ENCODE measurements at regions not wholly inside any gene's neighbourhood (a gene's known extent, or its start where the extent isn't known, plus 50 kb on each side); places are given as distances from the start of the nearest gene placed in this dataset.
"Not testable (repeated sequence)": the region's sequence is repeated elsewhere in the genome, so short reads cannot be mapped to it uniquely, and the experiment has no call there.

DNA sequence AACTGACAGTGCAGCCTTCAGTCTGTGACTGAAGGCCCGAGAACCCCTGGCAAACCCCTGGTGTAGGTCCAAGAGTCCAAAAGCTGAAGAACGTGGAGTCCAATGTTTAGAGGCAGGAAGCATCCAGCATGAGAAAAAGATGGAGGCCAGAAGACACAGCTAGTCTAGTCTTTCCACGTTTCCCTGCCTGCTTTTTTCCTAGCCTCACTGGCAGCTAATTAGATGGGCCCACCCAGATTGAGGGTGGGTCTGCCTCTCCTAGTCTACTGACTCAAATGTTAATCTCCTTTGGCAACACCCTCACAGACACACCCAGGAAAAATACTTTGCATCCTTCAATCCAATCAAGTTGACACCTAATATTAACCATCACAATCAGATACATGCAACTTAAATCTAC is 87.8 kb downstream of the TENT5D start:
- DNase-seq: not testable (repeated sequence)

- DNase-seq: no peak
Observed at GRCh38 chrX:80511969-80512760, 91.9 kb downstream of the TENT5D start.

- no peak for DNase-seq
Observed at GRCh38 chrX:80512924-80513323, 92.7 kb downstream of the TENT5D start.

DNA sequence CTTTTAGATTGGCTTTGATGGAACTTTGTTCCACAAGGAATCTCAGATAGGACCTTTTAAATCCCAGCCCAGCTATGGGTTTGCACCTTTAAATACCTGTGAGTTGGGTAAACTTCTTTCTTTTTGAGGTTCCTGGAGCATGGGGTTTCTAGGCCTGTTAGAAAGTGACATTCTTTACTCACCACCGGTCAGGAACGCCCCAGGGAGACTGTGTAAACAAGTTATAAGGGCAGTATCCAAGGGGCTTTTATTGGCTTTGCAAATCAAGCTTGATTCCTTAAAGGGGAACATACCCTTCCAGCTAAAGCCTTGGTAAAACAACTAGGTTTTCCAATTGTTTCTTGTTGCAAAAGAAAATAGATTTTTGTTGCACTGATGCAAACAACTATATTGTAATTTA is 93.4 kb downstream of the TENT5D start:
- no peak for DNase-seq

- DNase-seq: no peak
Observed at GRCh38 chrX:80537096-80537495, 116.8 kb downstream of the TENT5D start.

GRCh38 chrX:80550722-80551121 is 130.5 kb downstream of the TENT5D start:
- DNase-seq: peak in 1 of 2 experiments; percentile 13

- DNase-seq: no peak
Observed at GRCh38 chrX:80556148-80556547, 135.9 kb downstream of the TENT5D start.

GRCh38 chrX:80572636-80573035 is 152.4 kb downstream of the TENT5D start:
- DNase-seq: no peak

GRCh38 chrX:80573275-80573674 is 153.0 kb downstream of the TENT5D start:
- DNase-seq: no peak

DNA sequence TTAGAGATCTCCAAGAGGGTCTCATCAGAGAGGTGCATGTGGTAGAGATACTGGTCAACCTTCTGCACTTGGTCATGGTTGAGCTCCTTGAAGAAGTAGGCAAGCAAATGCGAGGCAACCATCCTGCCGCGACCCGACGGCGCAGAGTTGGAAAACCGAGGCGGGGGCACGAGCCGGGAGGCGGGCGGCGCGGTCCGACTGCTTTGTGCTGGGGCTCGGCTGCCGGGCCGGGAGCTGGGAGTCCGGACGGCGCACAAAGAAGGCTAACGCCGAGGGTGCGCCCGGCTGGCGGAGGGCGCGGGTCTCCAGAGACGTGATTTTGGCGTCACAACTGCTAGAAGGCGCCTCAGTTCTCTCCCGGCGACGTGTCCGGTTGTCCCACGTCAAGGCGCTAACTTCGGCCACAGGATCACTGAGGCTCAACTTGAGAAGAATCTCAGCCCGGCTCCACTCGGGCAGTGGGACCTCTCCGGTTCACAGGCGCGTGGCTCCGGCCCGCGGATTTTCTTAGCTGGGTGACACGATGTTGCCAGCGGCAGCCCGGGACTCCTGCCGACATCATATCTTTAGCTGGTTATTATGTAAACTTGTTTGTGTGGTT is 154.3 kb downstream of the TENT5D start:
- DNase-seq: not testable (repeated sequence)

DNA sequence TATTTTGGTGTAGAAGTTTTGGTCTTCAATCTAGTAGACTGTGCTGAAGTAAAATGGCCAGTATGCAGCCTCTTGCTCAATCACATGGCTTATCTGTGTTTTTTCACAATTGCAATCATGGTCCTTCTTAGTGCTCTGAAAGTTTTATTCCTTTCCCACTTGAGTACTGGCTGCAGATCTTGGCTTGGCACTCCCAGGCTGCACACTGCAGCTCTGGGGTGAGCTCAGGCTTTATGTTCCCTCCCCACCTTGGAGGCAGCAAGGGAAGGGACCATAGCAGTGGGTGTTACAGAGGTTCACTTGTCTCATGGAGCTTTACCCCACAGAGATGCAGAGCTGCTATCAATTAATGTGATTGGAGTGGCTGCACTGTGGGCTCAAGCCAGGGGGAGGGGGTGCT is 156.0 kb downstream of the TENT5D start:
- no peak for DNase-seq

DNA sequence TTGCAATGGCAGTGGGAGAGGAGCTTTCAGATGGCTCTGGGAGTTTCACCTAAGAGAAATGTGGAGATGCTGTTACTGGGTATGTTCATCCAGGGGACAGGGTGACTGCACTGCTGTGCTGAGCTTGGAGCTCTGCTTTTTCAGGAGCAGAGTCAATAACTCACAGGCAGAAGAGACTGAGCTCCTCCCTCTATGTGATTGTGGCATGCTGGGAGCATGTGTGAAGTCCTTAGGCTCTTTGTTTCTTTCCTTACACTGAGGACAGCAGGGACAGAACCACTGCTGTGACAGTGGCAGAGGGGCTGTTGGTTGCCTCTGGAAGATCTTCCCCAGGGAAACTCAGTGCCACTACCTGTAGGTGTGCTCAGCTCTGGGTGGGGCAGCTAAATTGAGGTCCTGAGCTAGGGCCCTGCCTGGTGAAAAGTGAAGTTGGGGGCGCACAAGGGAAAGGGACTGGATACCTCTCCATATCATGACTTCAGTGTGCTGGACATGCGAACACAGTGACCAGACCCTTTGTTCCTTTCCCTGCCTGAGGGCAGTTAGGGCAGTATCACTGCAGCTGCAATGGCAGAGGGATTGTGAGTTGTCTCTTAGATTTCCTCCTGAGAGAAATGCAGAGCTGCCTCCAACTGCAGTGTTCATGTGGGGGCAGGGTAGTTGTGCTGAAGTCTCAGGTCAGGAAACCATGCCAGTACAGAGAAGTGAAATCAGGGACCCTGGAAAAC is 156.7 kb downstream of the TENT5D start:
- no peak for DNase-seq

GRCh38 chrX:80578517-80579105 is 158.4 kb downstream of the TENT5D start:
- DNase-seq: peak in 1 of 2 experiments; percentile 21

DNA sequence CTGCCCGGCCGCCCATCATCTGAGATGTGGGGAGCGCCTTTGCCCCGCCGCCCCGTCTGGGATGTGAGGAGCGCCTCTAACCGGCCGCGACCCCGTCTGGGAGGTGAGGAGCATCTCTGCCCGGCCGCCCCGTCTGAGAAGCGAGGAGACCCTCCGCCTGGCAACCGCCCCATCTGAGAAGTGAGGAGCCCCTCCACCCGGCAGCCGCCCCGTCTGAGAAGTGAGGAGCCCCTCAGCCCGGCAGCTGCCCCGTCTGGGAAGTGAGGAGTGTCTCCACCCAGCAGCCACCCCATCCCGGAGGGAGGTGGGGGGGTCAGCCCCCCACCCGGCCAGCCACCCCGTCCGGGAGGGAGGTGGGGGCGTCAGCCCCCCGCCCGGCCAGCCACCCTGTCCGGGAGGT is 170.7 kb downstream of the TENT5D start:
- DNase-seq: not testable (repeated sequence)

- DNase-seq: no peak
Observed at GRCh38 chrX:80602036-80602860, 182.0 kb downstream of the TENT5D start.

Measured in NCI-H524 (cell line).